Left colon (tissue), 2 donors: ENCODE measurements at regions not wholly inside any gene's neighbourhood (a gene's known extent, or its start where the extent isn't known, plus 50 kb on each side); places are given as distances from the start of the nearest gene placed in this dataset.

Experiments
- ATAC-seq: fragments of 200-7000 bp; cut with Tn5 transposase; one replicate; pipeline ENCODE4 v1.9.1; 2020; ENCODE audit warnings: mild to moderate bottlenecking, moderate library complexity
- DNase-seq, 2 donors: peaks; one replicate each; pipeline ENCODE4 v3.0.0-alpha.2; 2020
- intact Hi-C, 2 donors: fragments of 100-400 bp; cut with DNase I in 1 of 2; cut with micrococcal nuclease in 1 of 2; formaldehyde crosslinking; loops; one replicate each; pipeline versions ENCODE4 v1.11.2 to v1.14.0; 2022; cut with DNase I, micrococcal nuclease
- donor health status: DM: no; HTN: no; CAD: no.
- donor health status: DM: yes; HTN: yes; CAD: no.

- DNase-seq (no peak), ATAC-seq (no peak)
These were observed 395.1 kb downstream of the PLK2 start for GRCh38 chr5:58064801-58065200.

GRCh38 chr5:58060996-58061395, 398.9 kb downstream of the PLK2 start:
- intact Hi-C loops = no loop called here
- no peak for DNase-seq
- no peak for ATAC-seq

More at GRCh38 chr5:58064801-58065200, 395.1 kb downstream of the PLK2 start:
- intact Hi-C loops = no loop called here

DNA sequence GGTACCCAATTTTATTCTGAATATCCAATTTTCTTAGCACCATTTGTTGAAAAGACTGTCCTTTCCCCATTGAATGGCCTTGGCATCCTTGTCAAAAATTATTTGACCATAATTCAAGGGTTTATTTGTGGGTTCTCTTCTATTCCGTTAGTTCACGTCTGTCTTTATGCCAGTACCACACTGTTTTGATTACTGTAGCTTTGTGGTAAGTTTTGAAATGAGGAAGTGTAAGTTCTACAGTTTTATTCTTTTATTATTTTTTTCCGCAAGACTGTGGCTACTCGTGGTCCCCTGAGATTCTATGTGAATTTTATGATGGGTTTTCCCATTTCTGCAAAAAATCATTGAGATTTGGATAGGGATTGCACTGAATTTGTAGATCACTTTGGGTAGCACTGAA, 402.6 kb downstream of the PLK2 start:
- ATAC-seq = no peak
- intact Hi-C loops = no loop called here
- DNase-seq = no peak

DNA sequence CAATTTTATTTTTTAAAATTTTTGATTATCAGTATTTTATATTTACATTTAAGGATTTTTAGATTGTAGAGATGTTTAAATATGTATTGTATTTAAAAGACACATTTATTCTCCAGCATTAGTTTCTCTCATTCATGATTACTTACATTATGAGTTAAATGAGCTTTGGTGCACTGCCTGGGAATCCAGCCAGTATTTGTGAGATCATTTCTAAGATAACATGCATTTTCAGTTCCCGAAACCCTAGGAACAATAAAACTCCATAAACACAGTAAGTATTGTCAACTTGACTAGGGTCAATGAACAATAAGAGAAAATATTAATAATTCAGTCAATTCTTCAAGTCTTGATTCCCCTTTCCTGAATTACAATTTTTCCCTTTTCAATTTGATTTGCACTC, 403.3 kb downstream of the PLK2 start:
- peak; percentile 60 for ATAC-seq
- intact Hi-C loops = no loop called here
- no peak for DNase-seq

DNA sequence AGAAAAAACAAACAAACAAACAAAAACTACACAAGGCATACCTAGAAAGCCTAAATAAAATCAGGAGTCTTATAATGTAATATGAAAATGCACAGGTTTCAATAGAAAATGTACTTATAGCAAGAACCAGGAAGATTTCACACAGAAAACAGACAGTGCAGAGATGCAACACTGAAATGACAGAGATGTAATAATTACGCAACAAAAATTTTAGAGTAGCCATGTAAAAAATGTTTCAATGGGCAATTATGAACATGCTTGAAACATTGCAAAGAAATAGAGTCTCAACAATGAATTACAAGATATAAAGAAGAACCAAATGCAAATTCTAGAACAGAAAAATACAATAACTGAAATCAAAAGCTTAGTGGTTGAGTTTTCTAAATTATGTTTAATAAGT, 405.9 kb downstream of the PLK2 start:
- no peak for ATAC-seq

GRCh38 chr5:58048954-58049353, 410.9 kb downstream of the PLK2 start:
- ATAC-seq (no peak), DNase-seq (no peak)
- intact Hi-C loops = no loop called here

More for the DNA sequence above, 405.9 kb downstream of the PLK2 start:
- no peak for DNase-seq
- intact Hi-C loops = no loop called here

GRCh38 chr5:58048185-58048925, 411.5 kb downstream of the PLK2 start:
- DNase-seq = no peak
- intact Hi-C loops = no loop called here
- ATAC-seq = no peak

GRCh38 chr5:58046371-58046770, 413.5 kb downstream of the PLK2 start:
- intact Hi-C loops = no loop called here
- no peak for DNase-seq
- ATAC-seq = no peak

- ATAC-seq (no peak), DNase-seq (no peak)
- intact Hi-C loops = no loop called here
These were observed 415.7 kb downstream of the PLK2 start for GRCh38 chr5:58044166-58044565.

DNA sequence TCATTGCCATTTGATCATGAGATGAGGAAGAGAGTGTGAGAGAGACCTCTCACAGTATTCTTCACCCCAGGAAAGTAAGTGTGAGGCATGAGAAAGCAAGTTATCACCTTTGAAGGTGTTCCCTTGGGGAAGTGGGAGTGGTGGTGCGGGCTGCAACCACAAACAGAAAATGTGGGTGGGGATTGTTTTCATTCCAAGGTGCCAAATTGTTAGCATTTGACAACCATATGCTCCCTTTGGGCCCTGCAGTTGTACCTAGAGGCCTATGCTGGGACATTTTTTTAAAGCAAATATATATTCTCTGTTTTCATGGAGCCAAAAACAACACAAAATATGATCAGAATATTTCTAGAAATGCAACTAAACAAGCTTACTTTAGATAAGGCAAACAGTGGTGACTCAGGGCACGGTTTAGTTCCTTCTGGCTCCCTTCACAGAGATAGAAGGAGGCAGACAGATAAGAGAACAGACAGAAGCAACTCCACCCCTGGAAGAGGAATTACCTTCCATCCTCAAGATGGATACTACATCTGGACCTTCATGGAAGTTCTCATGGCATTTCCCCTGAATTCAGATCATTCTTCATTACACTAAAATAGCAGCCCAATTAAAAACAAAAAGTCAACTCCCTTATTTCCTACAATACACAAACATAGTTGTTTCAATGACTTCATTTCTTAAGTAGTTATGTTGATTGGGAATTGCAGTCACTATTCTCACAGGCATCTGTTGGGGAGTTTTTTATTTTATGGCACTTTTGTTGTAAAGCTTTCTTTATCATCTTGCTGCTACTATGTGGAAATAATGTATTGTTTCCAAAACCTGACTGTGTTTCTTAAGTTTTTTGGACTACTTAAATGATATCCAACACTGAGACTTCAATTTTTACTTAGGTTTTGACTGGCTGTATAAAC, 416.6 kb downstream of the PLK2 start:
- peak in 1 of 2 donors; percentile 6 for DNase-seq
- ATAC-seq = peak; percentile 85

GRCh38 chr5:58041884-58042283, 418.0 kb downstream of the PLK2 start:
- intact Hi-C loops = no loop called here
- DNase-seq (no peak), ATAC-seq (no peak)

More for the DNA sequence above, 416.6 kb downstream of the PLK2 start:
- intact Hi-C loops = no loop called here

- ATAC-seq (no peak), DNase-seq (no peak)
- intact Hi-C loops = no loop called here
These were observed 419.0 kb downstream of the PLK2 start for GRCh38 chr5:58040846-58041245.

DNA sequence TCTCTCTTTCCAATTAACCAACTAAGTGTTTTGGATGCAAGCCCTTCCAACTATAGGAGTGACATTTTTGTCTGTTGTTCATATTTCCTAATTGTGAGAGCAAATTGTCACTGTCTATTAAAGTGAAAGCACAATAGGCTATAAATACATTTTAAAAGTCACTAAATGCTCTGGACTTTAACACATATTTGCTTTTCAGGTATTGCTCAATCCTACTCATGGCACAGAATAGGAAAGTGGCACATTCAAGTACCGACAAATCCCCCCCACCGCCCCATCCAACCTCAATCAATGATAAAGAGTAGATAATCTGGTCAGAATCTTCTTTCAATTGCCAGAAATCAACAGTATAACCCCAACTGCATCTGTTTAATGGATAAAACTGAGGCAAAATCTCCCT, 419.8 kb downstream of the PLK2 start:
- DNase-seq (no peak), ATAC-seq (no peak)
- intact Hi-C loops = no loop called here

DNA sequence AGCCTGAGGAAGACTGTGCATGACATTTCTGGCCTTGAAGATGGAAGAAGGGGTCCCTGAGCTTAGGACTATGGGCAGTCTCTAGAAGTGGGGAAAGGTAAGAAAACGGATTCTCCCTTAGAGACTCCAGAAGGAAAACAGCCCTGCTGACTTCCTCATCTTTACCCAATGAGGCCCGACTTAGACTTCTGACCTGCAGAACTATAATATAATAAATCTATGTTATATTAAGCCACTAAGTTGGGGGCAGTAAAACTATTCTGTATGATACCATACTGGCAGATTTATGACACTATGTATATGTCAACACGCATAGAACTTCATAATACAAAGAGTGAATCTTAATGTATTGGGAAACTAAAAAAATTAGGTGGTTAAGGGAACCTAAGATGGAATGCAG, 422.0 kb downstream of the PLK2 start:
- intact Hi-C loops = no loop called here
- ATAC-seq (peak; percentile 96), DNase-seq (no peak)

DNA sequence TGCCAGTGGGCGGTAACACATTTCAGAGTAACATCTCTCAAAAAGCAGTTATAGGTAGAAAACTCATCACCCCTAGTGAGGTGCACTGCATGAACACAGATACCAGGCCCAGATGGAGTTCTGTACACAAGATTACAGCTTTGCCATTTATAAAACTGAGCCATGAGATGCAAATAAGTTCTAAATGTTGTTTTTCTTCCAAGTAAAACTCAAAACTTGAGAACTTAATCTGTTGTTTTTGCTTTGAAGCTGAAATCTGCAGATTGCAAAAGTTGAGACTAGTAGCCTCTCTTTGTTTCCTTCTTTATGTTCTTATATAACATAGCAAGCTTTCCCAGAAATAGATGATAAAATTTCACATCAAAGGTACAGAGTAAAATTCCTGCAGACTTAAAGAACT, 434.1 kb downstream of the PLK2 start:
- intact Hi-C loops = no loop called here
- no peak for ATAC-seq
- DNase-seq = no peak

GRCh38 chr5:58024151-58024550, 435.7 kb downstream of the PLK2 start:
- ATAC-seq = no peak
- no peak for DNase-seq
- intact Hi-C loops = no loop called here

GRCh38 chr5:58022055-58022454, 437.8 kb downstream of the PLK2 start:
- DNase-seq = no peak
- no peak for ATAC-seq
- intact Hi-C loops = no loop called here

DNA sequence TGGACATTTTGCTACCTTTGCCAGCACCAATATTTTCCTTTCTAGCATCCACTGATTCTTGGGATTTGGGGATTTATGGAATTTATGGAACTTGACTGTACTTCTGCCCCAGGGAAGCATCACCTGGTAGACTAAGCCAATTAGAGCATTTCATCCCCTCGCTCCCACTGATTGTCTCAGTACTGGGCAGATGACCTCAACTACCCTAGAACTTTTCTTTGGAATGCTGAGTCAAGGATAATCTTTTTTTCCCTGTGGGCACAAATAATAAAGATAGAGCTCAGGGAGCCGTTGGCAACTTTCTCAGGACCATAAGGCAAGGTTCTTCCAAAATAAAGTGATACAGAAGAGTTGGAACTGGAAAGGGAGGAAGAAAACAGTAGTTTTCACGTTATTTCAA, 438.4 kb downstream of the PLK2 start:
- ATAC-seq (no peak), DNase-seq (no peak)
- intact Hi-C loops = no loop called here

GRCh38 chr5:58019614-58020013, 440.3 kb downstream of the PLK2 start:
- ATAC-seq = peak; percentile 98
- intact Hi-C loops = no loop called here
- peak; percentile 24 to 33 for DNase-seq

DNA sequence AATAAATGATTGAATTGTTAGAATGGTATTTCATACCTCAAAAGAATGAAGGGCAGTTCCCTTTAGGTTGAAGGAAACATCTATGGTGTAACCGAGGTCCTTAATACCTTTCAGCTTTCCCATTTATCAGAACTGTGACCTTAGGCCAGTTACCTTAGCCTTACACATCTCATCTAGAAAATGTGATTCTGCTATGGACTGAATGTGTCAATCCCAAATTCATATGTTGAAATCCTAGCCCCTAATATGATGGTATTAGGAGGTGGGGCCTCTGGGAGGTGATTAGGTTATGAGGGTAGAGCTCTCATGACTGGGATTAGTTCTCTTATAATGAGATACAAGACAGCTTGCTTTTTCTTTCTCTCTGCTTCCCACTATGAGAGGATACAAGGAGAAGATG, 441.9 kb downstream of the PLK2 start:
- intact Hi-C loops = no loop called here
- ATAC-seq (no peak), DNase-seq (no peak)
